ENCODE measurements at regions not wholly inside any gene's neighbourhood (a gene's known extent, or its start where the extent isn't known, plus 50 kb on each side); places are given as distances from the start of the nearest gene placed in this dataset.

GRCh38 chr9:16136961-16137360 is 584.1 kb downstream of the CCDC171 start:
- no peaks in the 10 kb centered on the region for H3K9me2 ChIP-seq (ENCODE audit: insufficient read depth)
- POLR2A ChIA-PET (ENCODE audit: unreplicated experiment) = no interaction called here
- intact Hi-C loops (cut with micrococcal nuclease; ENCODE audit: unreplicated experiment) = no loop called here
- no peak overlapping the region for H3K27ac ChIP-seq
- H3F3A ChIP-seq (ENCODE audit: insufficient read depth, low read depth) = no peaks in the 10 kb centered on the region; the same call in 1 of the 2 replicates
- no TSS peak for BruUV-seq (replicated peaks)
- no peak overlapping the region for H3K4me3 ChIP-seq
- TF ChIP-seq, protein P1, sequence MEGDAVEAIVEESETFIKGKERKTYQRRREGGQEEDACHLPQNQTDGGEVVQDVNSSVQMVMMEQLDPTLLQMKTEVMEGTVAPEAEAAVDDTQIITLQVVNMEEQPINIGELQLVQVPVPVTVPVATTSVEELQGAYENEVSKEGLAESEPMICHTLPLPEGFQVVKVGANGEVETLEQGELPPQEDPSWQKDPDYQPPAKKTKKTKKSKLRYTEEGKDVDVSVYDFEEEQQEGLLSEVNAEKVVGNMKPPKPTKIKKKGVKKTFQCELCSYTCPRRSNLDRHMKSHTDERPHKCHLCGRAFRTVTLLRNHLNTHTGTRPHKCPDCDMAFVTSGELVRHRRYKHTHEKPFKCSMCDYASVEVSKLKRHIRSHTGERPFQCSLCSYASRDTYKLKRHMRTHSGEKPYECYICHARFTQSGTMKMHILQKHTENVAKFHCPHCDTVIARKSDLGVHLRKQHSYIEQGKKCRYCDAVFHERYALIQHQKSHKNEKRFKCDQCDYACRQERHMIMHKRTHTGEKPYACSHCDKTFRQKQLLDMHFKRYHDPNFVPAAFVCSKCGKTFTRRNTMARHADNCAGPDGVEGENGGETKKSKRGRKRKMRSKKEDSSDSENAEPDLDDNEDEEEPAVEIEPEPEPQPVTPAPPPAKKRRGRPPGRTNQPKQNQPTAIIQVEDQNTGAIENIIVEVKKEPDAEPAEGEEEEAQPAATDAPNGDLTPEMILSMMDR (conservative IDR thresholded peaks at IDR 0.05) = no peak
- no peak for TF ChIP-seq EZH2 (IDR thresholded peaks at IDR 0.05; ENCODE audit: low read depth)
- H3K4me2 ChIP-seq = no peak overlapping the region
- H3K79me2 ChIP-seq (ENCODE audit: low read depth) = no peaks in the 10 kb centered on the region
- CTCF ChIA-PET = no interaction called here
- no peak for DNase-seq
- H3K36me3 ChIP-seq (ENCODE audit: low read depth) = no peaks in the 10 kb centered on the region
- no peaks in the 10 kb centered on the region for H3K27me3 ChIP-seq (ENCODE audit: insufficient read depth, low read depth)
- H3K4me1 ChIP-seq (replicated peaks; ENCODE audit: insufficient read depth) = no peaks in the 10 kb centered on the region
- no peaks in the 10 kb centered on the region for H4K20me1 ChIP-seq (ENCODE audit: insufficient read depth)
- H2AFZ ChIP-seq = no peak overlapping the region
- H3K9me3 ChIP-seq (ENCODE audit: insufficient read depth, low read depth) = no peaks in the 10 kb centered on the region

DNA sequence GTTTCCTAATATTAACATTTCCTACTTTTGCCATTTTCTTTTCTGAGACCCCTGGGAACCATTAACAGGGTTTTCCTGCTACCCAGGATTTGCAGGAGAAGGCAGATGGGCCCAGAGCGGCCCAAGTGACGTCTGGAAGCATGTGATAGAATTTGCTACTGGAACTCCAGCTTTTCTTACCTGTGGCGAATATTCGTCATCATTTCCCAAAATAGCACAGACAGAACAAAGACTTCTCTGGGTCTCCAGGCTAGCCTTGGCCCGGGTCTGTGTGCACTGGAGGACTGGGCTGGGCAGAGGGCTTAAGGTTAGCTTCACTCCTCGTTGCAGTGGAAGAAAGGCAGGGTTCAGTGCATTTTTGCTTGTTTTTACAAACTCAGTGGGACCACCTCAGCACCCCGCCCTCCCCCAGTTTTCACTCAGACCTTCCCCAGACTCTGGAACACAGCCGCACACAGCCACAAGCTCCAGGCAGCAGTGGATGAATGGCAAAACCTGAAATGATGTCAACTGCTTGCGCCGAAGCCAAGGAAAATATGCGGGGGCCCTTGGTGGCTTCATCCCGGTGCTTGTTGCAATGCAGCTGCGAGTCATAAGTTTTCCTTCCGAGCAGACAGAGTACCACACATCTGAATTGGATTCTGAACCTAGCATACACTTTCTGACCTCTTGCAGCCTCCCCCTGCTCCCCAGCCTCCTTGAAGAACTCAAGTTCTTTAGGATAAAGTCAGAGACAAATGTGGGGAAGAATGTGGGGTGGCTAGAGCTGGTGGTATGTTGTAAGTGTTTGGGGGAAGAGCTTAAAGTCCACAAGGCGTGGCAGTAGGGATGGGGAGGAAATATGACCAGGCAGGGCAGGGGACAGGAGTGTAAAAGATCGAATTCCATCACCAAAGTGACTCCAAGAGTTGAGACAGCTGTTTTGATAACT is 586.0 kb downstream of the CCDC171 start:
- Histone ChIP-seq H3F3A (ENCODE audit: insufficient read depth, low read depth) (no peaks in the 10 kb centered on the region), H2AFZ (no peak overlapping the region), H3K9me2 (ENCODE audit: insufficient read depth) (no peaks in the 10 kb centered on the region), H3K4me1 (replicated peaks; ENCODE audit: insufficient read depth) (no peaks in the 10 kb centered on the region), H3K79me2 (ENCODE audit: low read depth) (no peaks in the 10 kb centered on the region), H3K4me3 (no peak overlapping the region), H3K4me2 (no peak overlapping the region), H3K27ac (no peak overlapping the region), H3K9me3 (ENCODE audit: insufficient read depth, low read depth) (no peaks in the 10 kb centered on the region), H3K27me3 (ENCODE audit: insufficient read depth, low read depth) (no peaks in the 10 kb centered on the region), H3K36me3 (ENCODE audit: low read depth) (no peaks in the 10 kb centered on the region), H4K20me1 (ENCODE audit: insufficient read depth) (no peaks in the 10 kb centered on the region)
- ChIA-PET CTCF (no interaction called here), POLR2A (ENCODE audit: unreplicated experiment) (no interaction called here)
- DNase-seq = no peak
- intact Hi-C loops (cut with micrococcal nuclease; ENCODE audit: unreplicated experiment) = no loop called here
- BruUV-seq (replicated peaks) = no TSS peak
- TF ChIP-seq, protein P1 (conservative IDR thresholded peaks at IDR 0.05) = no peak

DNA sequence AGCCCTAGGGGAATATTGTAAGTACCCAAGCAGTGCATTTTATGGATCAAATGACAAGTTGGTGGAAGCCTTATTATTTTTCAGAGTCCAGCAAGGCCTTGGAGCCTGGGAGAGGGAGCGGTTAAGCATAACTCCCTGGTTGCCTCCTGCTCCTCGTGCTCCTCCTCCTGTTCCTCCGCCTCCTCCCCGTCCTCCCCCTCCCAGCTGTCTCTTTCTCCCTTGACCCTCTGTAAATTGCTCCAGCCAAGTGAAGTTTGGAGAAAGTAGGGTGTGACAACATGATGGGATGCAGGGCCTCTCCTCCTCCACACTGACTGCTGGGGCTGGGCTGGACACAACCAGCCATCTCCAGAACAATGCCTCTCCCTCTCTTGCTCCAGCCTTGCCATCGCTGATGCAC is 586.9 kb downstream of the CCDC171 start:
- Histone ChIP-seq H3K79me2 (ENCODE audit: low read depth) (no peaks in the 10 kb centered on the region), H3K27ac (no peak overlapping the region), H3K4me1 (replicated peaks; ENCODE audit: insufficient read depth) (no peaks in the 10 kb centered on the region), H3K27me3 (ENCODE audit: insufficient read depth, low read depth) (no peaks in the 10 kb centered on the region), H3K4me2 (no peak overlapping the region), H3K36me3 (ENCODE audit: low read depth) (no peaks in the 10 kb centered on the region), H3F3A (ENCODE audit: insufficient read depth, low read depth) (no peaks in the 10 kb centered on the region), H4K20me1 (ENCODE audit: insufficient read depth) (no peaks in the 10 kb centered on the region), H3K9me2 (ENCODE audit: insufficient read depth) (no peaks in the 10 kb centered on the region), H3K4me3 (no peak overlapping the region), H3K9me3 (ENCODE audit: insufficient read depth, low read depth) (no peaks in the 10 kb centered on the region), H2AFZ (no peak overlapping the region)
- CTCF ChIA-PET = no interaction called here
- POLR2A ChIA-PET (ENCODE audit: unreplicated experiment) = no interaction called here
- TF ChIP-seq, protein P1 (conservative IDR thresholded peaks at IDR 0.05) = no peak
- no peak for TF ChIP-seq EZH2 (IDR thresholded peaks at IDR 0.05; ENCODE audit: low read depth)
- intact Hi-C loops (cut with micrococcal nuclease; ENCODE audit: unreplicated experiment) = no loop called here
- BruUV-seq (replicated peaks) = no TSS peak
- DNase-seq = no peak
